NOMO-1 treated with DMSO at 0.1 percent for 48 hours (cell line): ENCODE measurements at regions not wholly inside any gene's neighbourhood (a gene's known extent, or its start where the extent isn't known, plus 50 kb on each side); places are given as distances from the start of the nearest gene placed in this dataset.

ENCODE experiments used
- DNase-seq: peaks from one replicate; lab custom pipeline; 2025; ENCODE audit not compliant: unreplicated experiment; lab: John Stamatoyannopoulos, UW

GRCh38 chr4:117324851-117325491 is 239.6 kb upstream of the TRAM1L1 start:
- DNase-seq: no peak

GRCh38 chr4:117326091-117326490 is 240.7 kb upstream of the TRAM1L1 start:
- DNase-seq: no peak

GRCh38 chr4:117327491-117327890 is 242.1 kb upstream of the TRAM1L1 start:
- DNase-seq: no peak

- no peak for DNase-seq
Measured at GRCh38 chr4:117328333-117328732, 243.0 kb upstream of the TRAM1L1 start.

GRCh38 chr4:117331817-117332216 is 246.4 kb upstream of the TRAM1L1 start:
- no peak for DNase-seq

GRCh38 chr4:117334451-117335188 is 249.2 kb upstream of the TRAM1L1 start:
- DNase-seq: no peak

GRCh38 chr4:117357437-117357836 is 272.1 kb upstream of the TRAM1L1 start:
- no peak for DNase-seq

- DNase-seq: no peak
Measured at GRCh38 chr4:117357866-117358265, 272.5 kb upstream of the TRAM1L1 start.

GRCh38 chr4:117370944-117371668 is 285.7 kb upstream of the TRAM1L1 start:
- no peak for DNase-seq

- no peak for DNase-seq
Measured at GRCh38 chr4:117375101-117375500, 289.7 kb upstream of the TRAM1L1 start.

- no peak for DNase-seq
Measured at GRCh38 chr4:117376692-117377091, 291.3 kb upstream of the TRAM1L1 start.

- no peak for DNase-seq
Measured at GRCh38 chr4:117378942-117379341, 293.6 kb upstream of the TRAM1L1 start.

GRCh38 chr4:117383468-117383867 is 298.1 kb upstream of the TRAM1L1 start:
- DNase-seq: no peak

- DNase-seq: no peak
Measured at GRCh38 chr4:117385526-117385925, 300.1 kb upstream of the TRAM1L1 start.

- DNase-seq: no peak
Measured at GRCh38 chr4:117387072-117387471, 301.7 kb upstream of the TRAM1L1 start.

GRCh38 chr4:117400039-117400835 is 314.9 kb upstream of the TRAM1L1 start:
- no peak for DNase-seq

GRCh38 chr4:117412661-117413060 is 327.3 kb upstream of the TRAM1L1 start:
- DNase-seq: no peak

- DNase-seq: no peak
Measured at GRCh38 chr4:117417856-117418255, 332.5 kb upstream of the TRAM1L1 start.

- no peak for DNase-seq
Measured at GRCh38 chr4:117420948-117421347, 335.6 kb upstream of the TRAM1L1 start.

- peak; percentile 38 for DNase-seq
Measured at GRCh38 chr4:117421706-117422105, 336.3 kb upstream of the TRAM1L1 start.

- no peak for DNase-seq
Measured at GRCh38 chr4:117422297-117422696, 336.9 kb upstream of the TRAM1L1 start.
